GM13977 (cell line): ENCODE measurements at regions not wholly inside any gene's neighbourhood (a gene's known extent, or its start where the extent isn't known, plus 50 kb on each side); places are given as distances from the start of the nearest gene placed in this dataset.

ENCODE experiments used
- DNase-seq: peaks from one replicate; pipeline ENCODE4 v3.0.0; 2012; ENCODE audit warnings: low spot score
- CTCF ChIP-seq: IDR thresholded peaks from 2 replicates; pipeline ENCODE4 v1.5.1; 2012; ENCODE audit warnings: mild to moderate bottlenecking, control low read depth; ENCODE audit not compliant: insufficient read depth; ENCODE audit errors: extremely low read depth, missing control alignments
- in situ Hi-C: fragments of 300-500 bp; cut with MboI; formaldehyde crosslinking; loops from one replicate; pipeline ENCODE4 v1.12.0; 2022; ENCODE audit warnings: low sequenced_read_pairs, low pct_unique_long_range_greater_than_20kb, mixed read lengths, inconsistent platforms; ENCODE audit not compliant: unreplicated experiment

- no peak for TF ChIP-seq CTCF
- no peak for DNase-seq
- in situ Hi-C loops: no loop called here
Observed at GRCh38 chr5:63555874-63556273, 406.4 kb downstream of the HTR1A start.

GRCh38 chr5:63554191-63554590 is 408.1 kb downstream of the HTR1A start:
- TF ChIP-seq CTCF: no peak
- DNase-seq: no peak
- in situ Hi-C loops: no loop called here

GRCh38 chr5:63553073-63553472 is 409.2 kb downstream of the HTR1A start:
- in situ Hi-C loops: no loop called here
- DNase-seq: no peak
- no peak for TF ChIP-seq CTCF

- TF ChIP-seq CTCF: no peak
- in situ Hi-C loops: no loop called here
- no peak for DNase-seq
Observed at GRCh38 chr5:63535840-63536602, 426.2 kb downstream of the HTR1A start.

- no peak for TF ChIP-seq CTCF
- no peak for DNase-seq
- in situ Hi-C loops: no loop called here
Observed at GRCh38 chr5:63524281-63524680, 438.0 kb downstream of the HTR1A start.

GRCh38 chr5:63516006-63516405 is 446.2 kb downstream of the HTR1A start:
- no peak for TF ChIP-seq CTCF
- no peak for DNase-seq
- in situ Hi-C loops: no loop called here
